Lung (tissue), 11 donors: ENCODE measurements at regions not wholly inside any gene's neighbourhood (a gene's known extent, or its start where the extent isn't known, plus 50 kb on each side); places are given as distances from the start of the nearest gene placed in this dataset.
A peak's percentile ranks its signal among the peaks of the same experiment; 100 is the strongest.

ENCODE experiments used
- ATAC-seq: fragments of 200-7000 bp; cut with Tn5 transposase; one replicate; pipeline ENCODE4 v1.9.1; 2020; ENCODE audit warnings: moderate number of reproducible peaks; ENCODE audit not compliant: insufficient read depth, low FRiP score
- DNase-seq, 3 donors: peaks; one replicate each; pipeline ENCODE4 v3.0.0-alpha.2; 2013 to 2017
- H3K27ac ChIP-seq, 2 donors: one replicate each; pipeline ENCODE4 v1.5.1; 2013; ENCODE audit warnings: mild to moderate bottlenecking in 2 of 2, moderate library complexity in 2 of 2, control low read depth in 1 of 2, inconsistent platforms in 1 of 2, low read depth in 1 of 2, low read length in 1 of 2
- H3K27me3 ChIP-seq, 3 donors: one replicate each; pipeline ENCODE4 v1.5.1; 2013; ENCODE audit warnings: low read length in 2 of 3; ENCODE audit not compliant: control insufficient read depth in 3 of 3, insufficient read depth in 3 of 3
- H3K36me3 ChIP-seq, 4 donors: one replicate each; pipeline ENCODE4 v1.5.1; 2013; ENCODE audit warnings: low read length in 4 of 4, mild to moderate bottlenecking in 1 of 4, moderate library complexity in 1 of 4; ENCODE audit not compliant: control insufficient read depth in 4 of 4, insufficient read depth in 4 of 4
- H3K4me1 ChIP-seq, 5 donors: one replicate each; pipeline ENCODE4 v1.5.1; 2013; ENCODE audit warnings: low read length in 5 of 5, mild to moderate bottlenecking in 2 of 5, moderate library complexity in 1 of 5; ENCODE audit not compliant: control insufficient read depth in 5 of 5, insufficient read depth in 5 of 5
- H3K4me3 ChIP-seq: one replicate; pipeline ENCODE4 v1.5.1; 2013; ENCODE audit warnings: mild to moderate bottlenecking, control low read depth, moderate library complexity
- H3K9ac ChIP-seq, 2 donors: one replicate each; pipeline ENCODE4 v1.5.1; 2013; ENCODE audit warnings: low read length in 2 of 2, control low read depth in 1 of 2; ENCODE audit not compliant: insufficient read depth in 1 of 2
- H3K9me3 ChIP-seq, 4 donors: one replicate each; pipeline ENCODE4 v1.5.1; 2013; ENCODE audit warnings: low read length in 3 of 4, mild to moderate bottlenecking in 1 of 4, moderate library complexity in 1 of 4; ENCODE audit not compliant: control insufficient read depth in 4 of 4, insufficient read depth in 3 of 4
- CTCF ChIP-seq: IDR thresholded peaks from 2 replicates; pipeline ENCODE4 v1.5.1; 2012; ENCODE audit warnings: mild to moderate bottlenecking; ENCODE audit errors: control extremely low read depth, extremely low read depth
- WGBS, 2 donors: extraction: QIAGEN DNeasy Blood & Tissue Kit; methylation state at CpG; one replicate each; pipeline ENCODE4 v1.1.7; 2013; 5-methylcytosine and 5-hydroxymethylcytosine counted together
- donor health status: control.
- donor health status: control.
- donor health status: Bipolar disorder and iron deficiency.
- donor health status: healthy.
- donor health status: DM: yes; HTN: yes; CAD: no.

- peak; percentile 66 to 75 (median 69) for DNase-seq
- Histone ChIP-seq H3K27me3 (no peaks in the 10 kb centered on the region), H3K9ac (no peak overlapping the region), H3K27ac (no peak overlapping the region), H3K4me3 (no peak overlapping the region), H3K4me1 (peaks cover 0 to 17% (median 7%) of the 10 kb centered on the region in 5 donors), H3K36me3 (no peaks in the 10 kb centered on the region), H3K9me3 (peaks cover 0 to 3% (median 0%) of the 10 kb centered on the region in 4 donors)
- no peak for TF ChIP-seq CTCF
- 31 to 56% methylated on average over 4 of the region's 4 CpGs for WGBS, 2 donors
- peak; percentile 31 for ATAC-seq
These were observed 107.3 kb upstream of the ST6GALNAC5 start for GRCh38 chr1:76759950-76760349.

DNA sequence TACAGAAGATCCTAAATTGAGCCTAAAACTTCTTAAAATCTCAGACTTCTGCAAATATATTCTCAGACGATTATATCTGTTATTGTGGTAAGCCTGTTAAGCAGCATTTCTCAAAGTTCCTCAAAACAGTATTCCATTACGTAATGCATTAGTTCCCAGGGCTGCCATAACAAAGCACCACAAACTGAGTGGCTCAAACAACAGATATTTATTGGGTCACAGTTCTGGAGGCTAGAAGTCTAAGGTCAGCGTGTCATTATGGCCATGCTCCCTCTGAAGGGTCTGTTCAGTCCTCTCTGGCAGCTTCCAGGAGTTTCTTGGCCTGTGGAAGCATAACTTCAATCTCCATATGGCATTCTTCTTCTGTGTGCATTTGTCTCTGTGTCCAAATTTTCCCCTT, 103.5 kb upstream of the ST6GALNAC5 start:
- Histone ChIP-seq H3K4me1 (peaks cover 0 to 20% (median 7%) of the 10 kb centered on the region in 5 donors), H3K9me3 (no peaks in the 10 kb centered on the region), H3K9ac (no peak overlapping the region), H3K27me3 (peaks cover 0 to 3% (median 0%) of the 10 kb centered on the region in 3 donors), H3K4me3 (no peak overlapping the region), H3K27ac (peak overlapping the region in 1 of 2 donors; percentile 6), H3K36me3 (no peaks in the 10 kb centered on the region)
- ATAC-seq = no peak
- peak; percentile 29 to 76 (median 69) for DNase-seq
- no peak for TF ChIP-seq CTCF
- 43 to 57% methylated on average over 3 of the region's 3 CpGs for WGBS, 2 donors

DNA sequence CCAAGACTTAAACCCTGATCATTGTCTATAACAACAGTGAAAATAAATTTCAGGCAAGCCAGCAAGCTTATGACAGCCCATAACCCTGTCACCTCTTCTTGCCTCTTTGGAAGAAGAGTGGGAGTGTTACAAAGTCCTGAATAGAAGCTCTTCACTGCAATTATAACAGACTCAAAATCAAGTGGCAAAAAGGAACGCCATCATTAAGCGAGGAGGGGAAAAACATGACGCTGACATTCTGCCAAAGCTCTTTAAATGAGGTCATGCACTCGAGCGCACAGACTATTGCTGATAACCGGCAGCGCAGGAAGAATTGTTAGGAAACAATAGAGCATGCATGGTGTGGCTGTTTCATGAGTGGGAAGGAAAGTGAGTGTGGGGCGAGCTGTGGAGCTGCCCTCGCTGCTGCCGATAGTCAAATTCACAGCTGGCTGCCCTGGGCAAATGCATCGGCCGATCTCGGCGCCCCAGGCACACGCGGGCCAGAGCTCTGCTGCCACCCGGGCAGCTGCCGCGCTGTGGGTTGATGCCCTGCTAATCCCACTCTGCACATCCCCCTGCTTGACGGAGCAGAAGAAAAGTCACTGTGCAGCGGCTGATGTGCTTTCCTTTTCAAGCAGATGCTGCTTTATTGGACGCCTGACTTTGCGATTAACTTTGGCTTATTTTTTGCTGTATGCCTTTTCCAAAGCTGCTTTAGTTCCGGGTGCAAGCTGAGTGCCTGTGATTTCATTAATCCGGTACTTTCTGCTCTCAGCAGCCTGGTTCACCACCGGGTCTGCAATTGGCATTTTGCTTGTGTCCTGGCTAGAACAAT, 102.4 kb upstream of the ST6GALNAC5 start:
- Histone ChIP-seq H3K27ac (peak overlapping the region in 1 of 2 donors; percentile 15), H3K9ac (peak overlapping the region in 1 of 2 donors; percentile 65), H3K9me3 (no peaks in the 10 kb centered on the region), H3K36me3 (no peaks in the 10 kb centered on the region), H3K4me1 (peaks cover 0 to 18% (median 6%) of the 10 kb centered on the region in 5 donors), H3K4me3 (no peak overlapping the region), H3K27me3 (peaks cover 0 to 3% (median 0%) of the 10 kb centered on the region in 3 donors)
- TF ChIP-seq CTCF = no peak
- ATAC-seq (no peak), DNase-seq (peak; percentile 57 to 82 (median 75))
- WGBS, 2 donors = 30 to 57% methylated on average over 26 of the region's 26 CpGs
